ENCODE measurements at regions not wholly inside any gene's neighbourhood (a gene's known extent, or its start where the extent isn't known, plus 50 kb on each side); places are given as distances from the start of the nearest gene placed in this dataset.

GRCh38 chr6:140816681-140817080 is 1316.0 kb upstream of the GJE1 start:
- no peaks in the 10 kb centered on the region for H3K27me3 ChIP-seq (ENCODE audit: control insufficient read depth, insufficient read depth, low read length, poor library complexity, severe bottlenecking)
- Mint-ChIP-seq H3K4me1 (peaks cover 31% of the 10 kb centered on the region), H3K27me3 (ENCODE audit: insufficient read depth) (no peaks in the 10 kb centered on the region), H3K4me3 (no peak overlapping the region), H3K27ac (peak overlapping the region; percentile 67), H3K9me3 (peaks cover 7% of the 10 kb centered on the region), H3K36me3 (ENCODE audit: low read depth) (no peaks in the 10 kb centered on the region)
- H3K27ac ChIP-seq (ENCODE audit: low read depth, low read length) = no peak overlapping the region
- H3K36me3 ChIP-seq (ENCODE audit: control insufficient read depth, insufficient read depth, low read length) = no peaks in the 10 kb centered on the region
- H3K9ac ChIP-seq (ENCODE audit: extremely low read depth, low read length, poor library complexity, severe bottlenecking) = no peak overlapping the region
- H3K4me3 ChIP-seq (ENCODE audit: low read length) = no peak overlapping the region
- no peak for DNase-seq
- H3K9me3 ChIP-seq (ENCODE audit: control insufficient read depth, low read length) = peaks cover 12% of the 10 kb centered on the region
- H3K4me1 ChIP-seq (ENCODE audit: control insufficient read depth, insufficient read depth, low read length) = peaks cover 4% of the 10 kb centered on the region
- 74 to 100% methylated on average over 1 to 3 of the region's 3 CpGs for WGBS, 2 experiments (ENCODE audit: insufficient coverage in 1 of 2, insufficient read length in 1 of 2)
- no peak for TF ChIP-seq CTCF (conservative IDR thresholded peaks at IDR 0.05)

GRCh38 chr6:140812636-140813035 is 1320.1 kb upstream of the GJE1 start:
- DNase-seq = no peak
- no peak overlapping the region for H3K4me3 Mint-ChIP-seq
- no peak overlapping the region for H3K4me3 ChIP-seq (ENCODE audit: low read length)
- H3K27me3 ChIP-seq (ENCODE audit: control insufficient read depth, insufficient read depth, low read length, poor library complexity, severe bottlenecking) = no peaks in the 10 kb centered on the region
- H3K27ac ChIP-seq (ENCODE audit: low read depth, low read length) = no peak overlapping the region
- 91 to 100% methylated on average over 1 to 2 of the region's 2 CpGs for WGBS, 2 experiments (ENCODE audit: insufficient coverage in 1 of 2, insufficient read length in 1 of 2)
- no peak overlapping the region for H3K27ac Mint-ChIP-seq
- peaks cover 18% of the 10 kb centered on the region for H3K4me1 Mint-ChIP-seq
- TF ChIP-seq CTCF (conservative IDR thresholded peaks at IDR 0.05) = no peak
- peaks cover 23% of the 10 kb centered on the region for H3K9me3 Mint-ChIP-seq
- no peaks in the 10 kb centered on the region for H3K36me3 ChIP-seq (ENCODE audit: control insufficient read depth, insufficient read depth, low read length)
- H3K4me1 ChIP-seq (ENCODE audit: control insufficient read depth, insufficient read depth, low read length) = peaks cover 4% of the 10 kb centered on the region
- H3K27me3 Mint-ChIP-seq (ENCODE audit: insufficient read depth) = no peaks in the 10 kb centered on the region
- peaks cover 29% of the 10 kb centered on the region for H3K9me3 ChIP-seq (ENCODE audit: control insufficient read depth, low read length)
- H3K9ac ChIP-seq (ENCODE audit: extremely low read depth, low read length, poor library complexity, severe bottlenecking) = no peak overlapping the region
- H3K36me3 Mint-ChIP-seq (ENCODE audit: low read depth) = no peaks in the 10 kb centered on the region

- Histone ChIP-seq H3K9me3 (ENCODE audit: control insufficient read depth, low read length) (peaks cover 39% of the 10 kb centered on the region), H3K4me1 (ENCODE audit: control insufficient read depth, insufficient read depth, low read length) (peaks cover 4% of the 10 kb centered on the region), H3K27me3 (ENCODE audit: control insufficient read depth, insufficient read depth, low read length, poor library complexity, severe bottlenecking) (no peaks in the 10 kb centered on the region), H3K4me3 (ENCODE audit: low read length) (no peak overlapping the region), H3K36me3 (ENCODE audit: control insufficient read depth, insufficient read depth, low read length) (no peaks in the 10 kb centered on the region), H3K27ac (ENCODE audit: low read depth, low read length) (no peak overlapping the region), H3K9ac (ENCODE audit: extremely low read depth, low read length, poor library complexity, severe bottlenecking) (no peak overlapping the region)
- H3K4me1 Mint-ChIP-seq = peaks cover 9% of the 10 kb centered on the region
- H3K4me3 Mint-ChIP-seq = no peak overlapping the region
- H3K9me3 Mint-ChIP-seq = peaks cover 28% of the 10 kb centered on the region
- 96% methylated on average over 4 of the region's 4 CpGs; no CpG with 5 or more reads in 1 of the 2 experiments for WGBS, 2 experiments (ENCODE audit: insufficient coverage in 1 of 2, insufficient read length in 1 of 2)
- no peaks in the 10 kb centered on the region for H3K27me3 Mint-ChIP-seq (ENCODE audit: insufficient read depth)
- DNase-seq = no peak
- H3K27ac Mint-ChIP-seq = no peak overlapping the region
- TF ChIP-seq CTCF (conservative IDR thresholded peaks at IDR 0.05) = no peak
- peaks cover under 1% of the 10 kb centered on the region for H3K36me3 Mint-ChIP-seq (ENCODE audit: low read depth)
These were observed 1321.1 kb upstream of the GJE1 start for GRCh38 chr6:140811642-140812041.

Data from endodermal cell (in vitro differentiated cells).